Fibroblast of mammary gland (primary cell): ENCODE measurements at regions not wholly inside any gene's neighbourhood (a gene's known extent, or its start where the extent isn't known, plus 50 kb on each side); places are given as distances from the start of the nearest gene placed in this dataset.

Experiments used
- DNase-seq: peaks from one replicate; pipeline ENCODE4 v3.0.0-alpha.2; 2010; ENCODE audit warnings: low read depth
- H3K4me3 ChIP-seq: 2 replicates; pipeline ENCODE4 v1.5.1; 2011; ENCODE audit warnings: low read depth, mild to moderate bottlenecking, low read length, moderate library complexity; ENCODE audit not compliant: control insufficient read depth
- TF ChIP-seq, protein P1 (sequence below): conservative IDR thresholded peaks from 2 replicates; pipeline ENCODE4 v1.5.1; 2011; ENCODE audit warnings: low read depth, low read length, inconsistent platforms; ENCODE audit not compliant: control insufficient read depth, insufficient read depth

DNA sequence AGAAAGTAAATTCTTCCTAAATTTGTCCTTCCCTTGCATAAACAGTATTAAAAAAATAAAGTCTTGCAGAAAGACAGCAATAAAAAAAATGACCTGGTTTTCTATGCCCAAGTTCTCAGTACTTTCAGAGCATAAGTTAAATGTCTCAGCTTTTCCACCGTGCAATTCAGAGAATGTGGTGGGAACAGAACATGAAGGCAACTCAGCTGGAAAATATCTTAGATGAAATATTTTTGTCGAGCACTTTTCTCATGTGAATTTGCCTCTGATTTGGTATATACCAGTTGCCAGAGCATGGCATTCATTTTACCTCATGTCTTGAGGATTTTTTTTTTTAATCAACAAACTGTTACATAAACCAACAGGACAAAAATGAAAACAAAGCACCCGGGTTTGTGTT, 176.1 kb downstream of the CETN3 start:
- TF ChIP-seq, protein P1, sequence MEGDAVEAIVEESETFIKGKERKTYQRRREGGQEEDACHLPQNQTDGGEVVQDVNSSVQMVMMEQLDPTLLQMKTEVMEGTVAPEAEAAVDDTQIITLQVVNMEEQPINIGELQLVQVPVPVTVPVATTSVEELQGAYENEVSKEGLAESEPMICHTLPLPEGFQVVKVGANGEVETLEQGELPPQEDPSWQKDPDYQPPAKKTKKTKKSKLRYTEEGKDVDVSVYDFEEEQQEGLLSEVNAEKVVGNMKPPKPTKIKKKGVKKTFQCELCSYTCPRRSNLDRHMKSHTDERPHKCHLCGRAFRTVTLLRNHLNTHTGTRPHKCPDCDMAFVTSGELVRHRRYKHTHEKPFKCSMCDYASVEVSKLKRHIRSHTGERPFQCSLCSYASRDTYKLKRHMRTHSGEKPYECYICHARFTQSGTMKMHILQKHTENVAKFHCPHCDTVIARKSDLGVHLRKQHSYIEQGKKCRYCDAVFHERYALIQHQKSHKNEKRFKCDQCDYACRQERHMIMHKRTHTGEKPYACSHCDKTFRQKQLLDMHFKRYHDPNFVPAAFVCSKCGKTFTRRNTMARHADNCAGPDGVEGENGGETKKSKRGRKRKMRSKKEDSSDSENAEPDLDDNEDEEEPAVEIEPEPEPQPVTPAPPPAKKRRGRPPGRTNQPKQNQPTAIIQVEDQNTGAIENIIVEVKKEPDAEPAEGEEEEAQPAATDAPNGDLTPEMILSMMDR, result no peak
- no peak overlapping the region for H3K4me3 ChIP-seq
- DNase-seq, result no peak

DNA sequence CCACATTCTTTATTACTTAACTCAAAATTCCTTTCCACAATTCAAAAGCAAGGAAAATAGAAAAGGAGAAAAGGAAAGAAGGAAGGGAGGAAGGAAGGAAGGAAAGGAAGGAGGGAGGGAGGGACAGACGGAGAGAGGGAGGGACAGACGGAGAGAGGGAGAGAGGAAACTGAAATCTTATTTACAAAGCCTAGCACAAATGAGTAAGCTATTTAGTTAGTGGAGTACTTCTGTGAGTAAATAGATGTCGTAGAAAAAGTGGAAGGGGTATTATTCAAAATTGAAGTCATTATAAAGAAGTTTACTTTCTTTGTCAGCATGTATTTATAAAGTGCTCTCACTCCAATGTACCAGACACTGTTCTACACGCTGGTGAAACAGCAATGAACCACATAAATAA, 177.9 kb downstream of the CETN3 start:
- no peak overlapping the region for H3K4me3 ChIP-seq
- TF ChIP-seq, protein P1, result no peak
- no peak for DNase-seq

DNA sequence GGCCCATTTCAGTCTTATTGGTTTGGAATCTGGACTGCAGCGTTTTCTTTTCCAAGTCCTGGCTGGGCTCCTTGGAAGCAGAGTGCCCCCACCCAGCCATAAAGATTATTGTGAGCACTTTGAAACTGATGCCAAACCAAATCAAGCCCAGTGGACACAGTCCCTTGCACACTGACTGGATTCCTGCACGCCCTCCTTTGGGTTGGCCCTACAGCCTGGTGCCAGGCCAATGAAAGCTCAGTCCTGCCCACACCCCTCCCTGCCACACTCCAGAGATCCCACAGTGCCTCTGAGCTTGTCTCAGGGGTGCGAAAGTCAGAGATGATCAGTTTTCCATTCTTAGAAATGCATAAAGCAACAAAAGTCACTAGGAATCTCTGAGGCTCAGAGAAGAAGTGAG, 181.9 kb downstream of the CETN3 start:
- DNase-seq, result no peak
- TF ChIP-seq, protein P1, result no peak
- no peak overlapping the region for H3K4me3 ChIP-seq

DNA sequence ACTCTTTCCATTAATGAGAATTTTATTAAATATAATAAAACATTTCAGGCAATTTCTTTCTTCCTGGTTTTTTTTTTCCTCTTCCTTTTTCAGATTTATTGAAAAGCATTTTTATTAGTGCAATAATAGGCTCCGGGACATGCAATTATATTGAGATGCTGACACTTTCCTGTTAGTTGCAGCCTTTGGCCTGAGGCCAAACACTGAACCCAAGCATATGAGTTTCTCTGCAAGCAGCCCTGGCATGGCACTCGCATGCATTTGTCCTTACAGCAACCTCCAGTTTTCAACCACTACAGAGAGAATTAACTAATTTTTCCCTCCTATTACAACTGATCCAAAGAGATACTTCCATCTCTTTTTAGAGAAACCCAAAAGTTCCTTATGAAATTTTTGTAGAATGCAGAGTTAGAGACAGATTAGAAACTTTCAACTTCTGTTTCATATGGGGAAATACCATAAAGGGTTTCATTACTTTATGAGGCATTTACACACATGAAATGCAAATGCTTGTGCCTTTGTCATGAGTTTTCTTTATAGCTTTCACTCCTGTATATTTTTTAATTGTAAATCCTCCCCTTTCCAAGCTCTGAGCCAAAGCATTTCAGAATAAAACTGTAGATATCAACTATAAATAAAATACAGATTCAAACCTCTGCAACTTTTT, 183.0 kb downstream of the CETN3 start:
- TF ChIP-seq, protein P1, result no peak
- H3K4me3 ChIP-seq, result no peak overlapping the region
- no peak for DNase-seq

DNA sequence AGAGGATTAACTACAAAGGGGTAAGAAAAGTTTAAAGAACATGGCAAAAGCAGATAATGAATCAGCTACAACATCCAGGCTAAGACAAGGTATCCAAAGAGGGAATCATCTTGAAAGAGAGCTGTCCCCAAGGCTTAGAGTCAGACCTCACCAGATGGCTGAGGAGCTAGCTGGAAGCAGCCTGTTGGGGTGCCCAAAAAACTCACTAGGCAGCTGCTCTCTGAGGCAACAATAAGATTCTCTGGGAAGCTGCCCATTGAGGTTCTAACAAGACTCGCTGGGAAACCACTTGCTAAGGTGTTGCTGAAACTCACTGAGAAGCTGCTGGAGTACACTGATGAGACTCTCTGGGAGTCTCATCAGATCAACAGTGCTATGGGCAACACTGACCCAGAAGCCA, 185.2 kb downstream of the CETN3 start:
- H3K4me3 ChIP-seq, result no peak overlapping the region
- TF ChIP-seq, protein P1, result no peak
- DNase-seq, result no peak

DNA sequence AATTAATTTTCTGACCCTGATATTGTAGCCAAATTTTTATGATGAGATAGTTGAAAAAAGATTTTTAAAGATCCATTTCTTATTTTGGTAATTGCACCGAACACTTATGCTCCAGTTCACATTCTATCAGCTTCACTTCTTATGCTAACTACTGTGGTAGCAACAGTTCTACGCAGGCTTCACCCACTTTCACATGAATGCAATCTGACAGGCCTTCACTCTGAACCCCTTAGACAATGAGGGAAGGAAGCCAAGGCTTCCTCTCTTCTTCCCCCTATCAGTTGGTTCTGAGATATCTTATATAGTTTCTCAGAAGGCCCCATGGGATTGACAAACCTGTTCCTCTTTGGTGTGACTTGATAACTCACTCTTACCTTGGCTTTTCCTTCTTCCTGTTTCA, 185.8 kb downstream of the CETN3 start:
- no peak for DNase-seq
- TF ChIP-seq, protein P1, result no peak
- no peak overlapping the region for H3K4me3 ChIP-seq

DNA sequence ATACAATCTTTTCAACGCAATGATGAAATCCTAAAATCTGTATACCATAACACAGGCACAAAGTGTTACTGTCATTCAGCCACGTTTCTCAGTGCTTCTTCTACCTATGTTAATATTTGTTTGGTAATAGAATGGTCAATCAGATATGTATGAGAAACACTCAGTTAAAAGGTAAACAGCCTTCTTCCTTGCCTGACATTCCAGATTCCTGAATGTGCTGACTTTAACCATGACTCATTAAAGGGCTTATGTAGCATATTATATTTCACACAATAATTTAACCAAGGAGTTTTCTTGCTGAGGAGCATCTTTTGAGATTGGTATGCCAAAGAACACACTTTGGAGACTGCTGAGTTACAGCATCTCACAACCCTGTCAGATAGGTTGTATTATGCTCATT, 187.6 kb downstream of the CETN3 start:
- DNase-seq, result peak; percentile 10
- no peak overlapping the region for H3K4me3 ChIP-seq

More for the DNA sequence above, 187.6 kb downstream of the CETN3 start:
- TF ChIP-seq, protein P1, result no peak
